ENCODE measurements at regions not wholly inside any gene's neighbourhood (a gene's known extent, or its start where the extent isn't known, plus 50 kb on each side); places are given as distances from the start of the nearest gene placed in this dataset.

DNA sequence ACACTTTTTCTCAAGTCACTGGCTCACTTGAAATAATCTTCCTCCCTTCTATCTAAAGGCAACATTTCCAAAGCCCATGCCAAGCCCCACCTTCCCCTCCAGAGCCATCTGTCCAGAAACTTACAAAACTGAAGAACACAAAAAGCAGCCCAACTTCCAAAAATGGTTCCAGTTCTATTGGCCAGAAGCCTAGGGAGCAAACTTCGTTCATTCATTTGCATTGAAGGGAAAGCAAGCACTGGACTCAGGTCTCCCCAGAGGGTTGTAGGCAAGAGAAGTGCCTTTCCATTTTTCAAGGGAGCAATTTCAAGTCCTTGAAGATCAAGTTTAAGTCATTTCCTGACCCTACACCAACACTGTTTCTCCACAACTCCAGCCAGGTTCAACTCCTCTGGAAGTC is 585.0 kb downstream of the BCL11A start:
- DNase-seq, result no peak

DNA sequence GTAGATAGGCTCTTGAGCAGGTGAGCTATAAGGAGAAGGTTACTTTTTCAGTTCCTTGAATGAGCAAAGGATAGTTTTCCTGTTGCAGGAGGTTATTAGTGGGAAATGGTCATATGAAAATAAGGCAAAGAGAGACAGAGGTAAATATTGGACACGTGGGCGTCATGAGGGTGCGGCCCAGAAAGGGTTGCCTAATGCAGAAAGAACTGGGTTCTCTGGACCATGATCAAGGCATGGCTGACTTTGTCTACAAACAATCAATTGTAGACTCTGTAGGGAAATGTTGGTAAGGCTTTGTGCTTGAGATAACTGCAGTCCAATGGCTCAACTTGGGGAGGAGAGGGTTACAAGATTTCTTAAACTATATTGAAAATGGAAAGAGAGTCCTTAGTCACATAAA is 585.8 kb downstream of the BCL11A start:
- DNase-seq, result no peak

DNA sequence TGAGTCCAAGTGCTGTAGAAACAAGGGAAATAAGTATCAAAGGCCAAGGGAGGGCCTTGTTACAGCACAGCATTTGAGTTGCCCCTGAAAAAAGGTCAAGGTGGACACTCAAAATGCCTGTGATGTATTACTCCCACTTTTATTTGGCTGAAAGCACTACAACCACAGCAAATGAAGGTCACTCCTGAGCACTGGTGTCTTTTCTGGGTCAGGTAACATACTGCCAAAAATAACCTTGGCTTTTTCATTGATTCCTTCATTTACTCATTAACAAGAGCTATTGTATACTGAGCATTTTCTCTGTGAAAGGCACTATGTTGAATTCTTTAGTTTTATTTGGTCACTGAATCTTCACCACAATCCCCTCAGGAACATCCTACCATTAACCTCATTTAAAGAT is 590.3 kb downstream of the BCL11A start:
- DNase-seq, result no peak

DNA sequence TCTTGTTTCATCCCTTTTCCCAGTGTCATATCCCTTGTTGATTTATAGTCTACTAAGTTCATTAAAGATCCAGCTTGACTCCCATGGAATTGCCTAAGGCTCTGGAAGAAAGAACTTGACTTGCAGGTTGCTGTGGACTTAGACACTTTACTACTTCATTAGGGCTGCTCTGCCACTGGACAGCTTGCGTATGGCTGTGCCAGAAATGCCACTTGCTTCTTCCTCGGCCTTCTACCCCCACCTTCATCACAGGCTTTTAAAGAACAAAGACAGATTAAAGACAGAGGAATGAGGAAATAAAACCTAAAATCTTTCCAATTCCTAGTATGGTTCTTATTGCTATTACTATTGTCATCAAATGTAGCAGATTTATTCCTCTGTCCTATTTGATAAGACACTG is 591.7 kb downstream of the BCL11A start:
- DNase-seq, result no peak

DNA sequence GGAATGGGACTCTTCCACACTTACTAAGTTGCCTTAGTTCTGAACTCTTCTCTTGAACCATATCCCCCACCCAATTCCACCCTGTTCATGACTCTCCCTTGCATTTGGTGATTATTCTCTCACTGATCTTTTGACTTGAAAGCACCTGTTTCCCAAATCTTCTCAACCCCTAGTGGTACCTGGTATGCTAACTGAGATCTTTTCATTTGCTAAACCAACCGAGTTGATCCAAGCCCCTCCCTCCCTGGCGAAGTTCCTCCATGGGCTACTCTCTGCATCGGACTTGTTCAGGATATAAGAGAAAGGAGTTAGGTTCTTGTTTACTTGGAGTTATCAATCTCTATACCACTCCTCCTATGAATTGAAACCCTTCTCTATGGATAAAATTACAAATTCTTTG is 593.5 kb downstream of the BCL11A start:
- no peak for DNase-seq

DNA sequence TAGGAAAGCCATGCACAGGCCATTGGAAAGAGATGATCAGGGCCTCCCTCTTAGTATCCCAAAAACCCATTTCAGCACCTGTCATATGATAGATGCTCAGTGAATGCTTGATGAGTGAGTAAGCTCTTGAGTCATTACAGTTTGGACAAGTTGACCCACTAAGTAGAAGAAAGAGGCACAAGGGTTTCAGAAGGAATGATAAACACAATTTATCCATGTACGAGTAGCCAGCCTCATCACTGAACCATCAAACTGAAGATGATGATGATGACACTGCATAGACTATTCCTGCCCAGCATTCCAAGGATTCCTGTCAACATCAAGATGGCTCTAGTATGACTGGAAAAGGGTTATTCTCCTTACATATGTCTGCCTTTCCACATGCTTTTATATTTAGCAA is 596.0 kb downstream of the BCL11A start:
- DNase-seq, result no peak

DNA sequence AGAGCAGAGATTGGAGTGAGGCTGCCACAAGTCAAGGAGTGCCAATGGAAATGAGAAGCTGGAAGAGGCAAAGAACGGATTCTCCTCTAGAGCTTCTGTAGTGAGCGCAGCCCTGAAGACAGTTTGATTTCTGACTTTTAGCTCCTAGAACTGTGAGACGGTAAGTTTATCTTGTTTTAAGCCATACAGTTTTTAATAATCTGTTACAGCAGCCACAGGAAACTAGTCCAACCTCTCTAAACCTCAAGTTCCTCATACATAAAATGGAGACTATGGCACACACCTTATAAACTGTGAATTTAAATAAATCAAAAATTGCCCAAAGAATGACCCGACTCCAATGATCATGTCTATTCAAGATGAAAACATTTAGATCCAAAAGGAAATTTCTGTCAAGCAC is 596.5 kb downstream of the BCL11A start:
- DNase-seq, result no peak

DNA sequence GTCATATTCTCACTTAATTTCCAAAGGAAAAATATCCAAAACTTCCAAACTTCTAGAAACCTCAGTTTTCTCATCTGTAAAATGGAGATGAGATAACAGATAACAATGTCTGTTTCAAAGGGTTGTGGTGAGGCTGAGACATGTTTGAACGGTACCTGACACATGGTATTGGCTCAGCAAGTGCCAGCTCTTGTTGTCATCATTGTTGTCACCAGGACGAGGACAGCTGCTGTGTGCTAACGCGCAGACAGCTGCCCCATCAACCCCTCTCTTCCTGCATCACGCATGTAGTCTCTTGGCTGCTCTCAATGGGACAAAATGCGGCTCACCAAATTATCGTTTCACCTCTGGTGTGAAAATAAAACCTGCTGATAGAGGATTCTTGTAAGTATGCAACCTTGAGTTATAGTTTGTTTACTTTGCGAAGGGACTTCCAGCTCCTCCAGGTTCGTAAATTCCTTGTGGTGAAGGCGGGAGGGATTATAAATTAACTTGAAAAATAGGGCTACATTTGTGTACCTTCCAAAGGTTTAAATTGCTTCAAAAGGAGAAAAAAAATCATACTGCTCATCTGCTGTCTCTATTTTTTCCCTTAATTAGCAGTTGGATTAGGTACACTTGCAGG is 605.4 kb downstream of the BCL11A start:
- DNase-seq, result no peak

DNA sequence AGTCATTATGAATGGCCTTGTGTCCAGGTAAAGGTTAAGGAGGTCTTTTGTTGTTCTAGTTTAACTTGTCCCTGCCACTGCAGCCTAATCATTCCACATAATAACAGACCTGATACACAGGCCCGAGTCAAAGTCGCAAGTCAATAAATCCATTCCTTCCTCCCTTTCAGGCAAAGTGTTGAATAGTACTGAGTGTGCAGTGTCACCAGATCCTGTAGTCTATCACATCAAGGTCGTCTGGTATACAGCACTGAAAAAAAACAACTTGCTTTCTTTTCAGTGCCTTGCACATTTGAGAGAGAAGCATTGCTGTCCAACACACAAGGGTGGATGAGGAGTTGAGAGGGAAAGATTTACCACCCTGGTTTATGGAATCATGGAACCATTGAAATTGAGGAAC is 606.2 kb downstream of the BCL11A start:
- no peak for DNase-seq

DNA sequence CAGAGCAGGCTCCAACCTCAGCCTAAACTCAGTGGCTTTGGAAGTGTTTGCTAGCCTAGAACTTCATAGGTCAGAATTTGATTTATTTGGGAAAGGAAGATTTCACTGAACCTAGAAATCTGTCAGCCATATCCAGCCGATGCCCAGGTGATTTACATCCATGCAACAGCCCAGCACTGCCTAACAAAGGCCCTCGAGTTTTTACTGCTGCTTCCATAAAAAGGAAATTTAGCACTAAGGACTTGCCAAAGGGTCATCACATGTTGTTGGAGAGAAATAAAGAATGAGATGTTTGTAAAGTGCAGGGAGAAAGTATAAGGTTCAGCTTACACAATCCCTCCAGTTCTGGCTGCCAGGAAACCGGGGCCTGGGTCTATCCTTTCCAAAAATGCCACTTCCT is 614.2 kb downstream of the BCL11A start:
- no peak for DNase-seq

DNA sequence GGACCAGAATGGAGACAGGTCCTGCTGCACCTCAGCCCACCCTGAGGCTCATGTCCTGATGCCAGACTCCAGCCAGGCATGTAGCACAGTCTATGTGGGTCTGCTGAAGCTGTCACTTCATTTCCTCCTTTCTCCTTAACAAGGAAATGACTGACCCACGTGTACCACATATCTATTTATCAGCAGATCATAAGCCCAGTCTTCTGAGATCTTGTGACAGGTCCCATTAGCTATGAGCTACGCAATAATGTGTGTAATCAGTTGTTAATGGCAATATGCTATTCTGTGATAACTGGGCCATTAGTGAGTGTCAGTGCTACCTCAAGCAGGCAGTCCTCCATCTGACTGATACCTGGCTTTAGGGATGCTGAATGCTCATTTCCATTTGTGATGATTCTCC is 615.3 kb downstream of the BCL11A start:
- peak in 2 of 4 experiments; percentile 2 to 7 for DNase-seq

DNA sequence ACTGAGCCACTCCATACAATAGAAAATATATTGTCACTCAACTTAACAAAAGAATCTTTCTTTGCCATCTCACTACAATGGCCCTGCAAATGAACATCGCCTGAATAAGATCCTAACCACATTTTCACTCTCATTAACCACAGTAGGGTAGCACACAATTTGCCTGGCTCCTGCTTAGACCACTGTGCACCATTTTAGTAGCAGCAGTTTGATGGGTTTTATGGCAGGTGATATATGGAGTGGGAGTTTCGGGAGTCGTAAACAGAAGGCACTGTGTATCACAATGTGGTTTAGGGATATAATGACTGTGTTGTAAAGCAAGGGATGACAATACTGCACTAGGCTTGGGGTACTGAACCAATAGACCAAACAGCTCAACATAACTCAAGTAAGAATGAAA is 617.4 kb downstream of the BCL11A start:
- no peak for DNase-seq

DNA sequence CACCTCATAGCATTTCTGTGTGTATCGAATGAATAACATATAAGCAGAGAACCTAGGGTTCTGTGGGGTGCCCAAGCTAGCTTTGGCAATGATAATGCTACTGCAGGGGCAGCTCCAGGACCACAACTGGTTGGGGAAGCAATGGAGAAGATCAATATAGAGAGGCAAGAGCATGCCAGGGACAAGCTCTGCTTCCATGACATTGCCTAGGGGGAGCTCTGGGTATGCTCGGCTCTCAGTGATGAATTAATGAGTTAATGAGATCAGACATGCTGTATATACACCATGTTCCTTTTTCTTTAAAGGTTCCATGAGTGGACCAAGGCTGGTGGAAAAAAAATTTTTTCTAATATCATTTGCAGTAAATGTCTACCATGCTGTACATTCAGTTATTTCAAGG is 618.4 kb downstream of the BCL11A start:
- no peak for DNase-seq

DNA sequence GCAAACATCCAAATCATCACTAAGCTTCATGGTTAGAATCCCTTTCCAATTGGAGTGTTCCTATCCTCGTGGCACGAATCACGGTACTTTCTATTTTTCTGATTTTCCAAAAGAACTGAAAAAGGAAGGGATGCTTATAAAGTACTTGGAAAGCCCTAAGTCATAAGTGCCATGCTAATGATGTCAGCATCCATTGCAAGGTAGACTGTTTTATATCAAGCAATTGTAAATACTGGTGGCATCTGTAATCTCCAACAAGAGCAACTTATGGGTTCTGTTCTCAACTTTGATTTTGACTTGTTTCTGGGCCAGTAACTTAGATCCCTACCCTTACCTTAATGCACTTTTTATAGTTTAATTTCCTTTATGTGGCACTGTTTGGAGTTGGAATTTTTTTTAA is 619.5 kb downstream of the BCL11A start:
- DNase-seq, result no peak

DNA sequence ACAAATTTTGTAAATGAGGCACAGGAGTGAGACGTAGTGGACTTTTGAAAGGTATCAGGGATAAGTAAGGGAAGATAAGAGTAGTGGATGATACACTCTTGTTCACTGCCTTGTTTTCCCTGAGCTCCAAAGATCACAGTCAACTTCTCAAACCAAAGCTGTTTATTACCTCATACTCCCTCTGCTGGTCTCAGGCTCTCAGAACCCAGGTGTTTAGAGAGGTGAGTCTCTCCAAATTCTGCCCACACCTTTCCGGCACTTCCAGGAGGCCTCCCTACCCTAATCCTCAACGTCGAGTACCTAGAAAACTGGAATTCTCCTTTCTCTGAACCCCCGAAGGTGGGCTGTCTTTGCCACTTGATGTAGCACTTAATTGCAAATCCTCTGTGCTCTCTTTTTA is 621.1 kb downstream of the BCL11A start:
- DNase-seq, result no peak

DNA sequence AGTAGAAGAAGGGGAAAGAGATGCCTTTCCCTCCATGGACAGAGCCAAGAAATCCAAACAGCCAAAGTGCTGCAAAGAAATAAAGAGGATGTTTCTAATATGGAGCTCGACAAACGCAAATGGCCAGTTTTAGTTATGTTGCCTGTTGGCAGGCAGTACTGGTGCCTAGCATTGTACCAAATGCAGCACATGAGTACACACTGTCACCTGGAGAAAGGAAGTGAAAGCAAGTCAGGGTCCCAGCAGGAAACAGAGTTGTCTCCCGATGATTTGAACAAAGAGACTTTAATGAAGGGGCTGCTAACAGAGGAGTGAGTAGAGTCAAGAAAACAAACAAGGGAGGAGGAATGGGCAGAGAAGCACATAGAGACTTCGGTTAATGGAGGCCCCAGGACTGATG is 623.0 kb downstream of the BCL11A start:
- no peak for DNase-seq

DNA sequence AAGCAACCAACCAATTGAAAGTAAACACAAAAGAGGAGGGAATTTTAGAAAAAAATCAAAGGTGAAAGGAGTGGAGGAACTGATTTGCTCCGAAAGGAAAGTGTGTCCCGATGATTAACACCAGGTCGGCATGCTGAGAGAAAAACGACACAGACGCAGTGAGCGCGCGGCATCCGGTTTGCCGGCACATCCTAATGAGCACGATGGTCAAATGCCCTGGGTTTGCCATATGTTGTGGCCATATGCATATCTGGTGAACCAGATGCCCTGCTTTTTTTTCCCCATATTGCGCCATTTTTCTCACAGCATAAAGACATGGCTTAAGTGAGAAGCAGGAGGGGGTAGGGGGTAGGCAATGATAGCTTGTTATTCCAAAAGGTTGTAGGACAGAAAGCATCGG is 626.7 kb downstream of the BCL11A start:
- DNase-seq, result no peak

DNA sequence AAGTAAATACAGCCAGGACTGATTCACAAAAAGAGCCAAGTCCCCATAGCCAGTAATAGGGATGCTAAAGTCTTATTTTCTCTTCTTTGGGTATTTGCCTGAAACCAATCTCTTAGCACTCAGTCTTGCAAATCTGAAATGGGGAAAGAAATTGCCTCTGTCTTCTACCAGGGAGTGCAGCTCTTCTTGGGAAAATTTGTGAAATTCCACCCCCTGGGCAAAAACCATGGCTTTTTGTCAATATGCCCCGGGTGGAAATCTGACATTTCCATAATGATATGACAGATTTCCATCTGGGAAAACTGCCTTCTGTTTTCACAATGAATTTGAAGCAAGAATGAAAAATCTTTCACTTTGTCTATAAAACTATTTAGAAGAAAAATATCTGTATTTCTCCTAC is 628.1 kb downstream of the BCL11A start:
- DNase-seq, result no peak

DNA sequence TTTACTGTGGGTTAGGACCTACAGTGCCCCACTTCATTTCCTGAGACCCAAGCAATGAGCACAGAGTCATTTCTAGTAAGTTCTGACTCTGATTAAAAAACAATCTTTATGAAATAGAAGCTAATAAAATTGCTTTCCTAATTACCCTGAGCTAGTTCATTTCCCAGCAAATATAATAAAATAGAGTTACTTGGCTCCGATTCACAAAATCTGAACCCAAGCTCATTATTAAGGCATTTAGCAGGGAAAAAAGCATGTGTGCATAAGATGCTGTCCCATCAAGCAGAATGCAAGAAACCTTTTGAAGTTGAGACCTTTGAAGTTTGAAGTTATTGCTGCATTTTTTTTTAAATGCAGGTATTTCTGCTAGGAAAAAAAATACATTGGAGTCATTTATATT is 629.1 kb downstream of the BCL11A start:
- DNase-seq, result no peak

DNA sequence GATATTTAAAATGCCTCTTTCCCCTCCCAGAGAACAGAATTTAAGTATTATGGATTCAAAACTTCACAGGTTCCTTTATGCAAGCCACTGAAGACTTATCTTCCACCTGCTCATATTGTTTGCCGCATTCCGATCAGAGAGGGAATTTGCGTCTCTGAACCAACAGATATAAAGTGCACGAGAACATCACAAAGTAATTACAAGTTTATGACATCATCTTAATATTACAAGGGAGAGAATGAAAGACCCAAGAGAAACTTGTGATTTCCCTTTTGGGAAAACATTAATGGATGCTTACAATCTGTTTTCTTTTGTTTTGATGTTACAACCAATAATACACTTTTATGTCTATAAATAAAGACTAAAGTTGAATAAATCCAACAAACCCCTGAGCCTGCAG is 631.0 kb downstream of the BCL11A start:
- no peak for DNase-seq

DNA sequence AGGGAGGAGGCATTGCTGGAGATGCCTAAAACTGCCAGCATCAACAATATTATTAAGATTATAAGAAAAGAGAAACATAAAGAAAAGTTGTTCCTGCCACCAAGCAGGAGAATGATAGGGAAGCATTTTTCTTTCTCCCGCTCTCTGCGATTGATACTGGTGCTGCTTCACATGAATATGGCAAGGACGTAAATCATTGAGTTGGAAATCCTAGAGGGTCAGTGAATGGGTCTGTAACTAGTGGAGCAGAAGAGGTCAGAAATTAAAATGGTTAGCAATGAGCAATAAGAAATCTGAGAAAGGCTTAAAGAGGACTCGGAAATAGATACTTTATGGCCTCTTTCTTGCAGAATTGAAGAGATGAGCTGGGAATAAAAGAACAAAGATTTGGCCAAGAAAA is 631.7 kb downstream of the BCL11A start:
- DNase-seq, result no peak

DNA sequence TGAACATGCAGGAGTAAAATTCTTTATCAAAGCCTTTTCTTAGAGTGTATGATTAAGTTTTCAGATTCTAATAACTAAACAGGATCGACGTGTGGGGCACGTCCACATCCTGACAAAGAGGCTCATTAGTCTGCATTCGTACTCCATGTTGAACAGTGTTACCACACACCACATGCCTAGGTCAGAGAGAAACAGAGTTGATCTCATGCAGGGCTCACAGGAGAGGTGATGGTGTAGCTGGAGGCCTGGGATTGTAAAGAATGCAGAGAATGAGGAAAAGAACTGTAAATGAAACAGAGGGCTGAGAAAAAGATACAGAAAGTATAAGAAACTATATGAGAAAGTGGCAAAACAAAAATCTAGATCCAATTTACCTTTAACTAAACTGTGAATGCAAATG is 632.5 kb downstream of the BCL11A start:
- DNase-seq, result no peak

DNA sequence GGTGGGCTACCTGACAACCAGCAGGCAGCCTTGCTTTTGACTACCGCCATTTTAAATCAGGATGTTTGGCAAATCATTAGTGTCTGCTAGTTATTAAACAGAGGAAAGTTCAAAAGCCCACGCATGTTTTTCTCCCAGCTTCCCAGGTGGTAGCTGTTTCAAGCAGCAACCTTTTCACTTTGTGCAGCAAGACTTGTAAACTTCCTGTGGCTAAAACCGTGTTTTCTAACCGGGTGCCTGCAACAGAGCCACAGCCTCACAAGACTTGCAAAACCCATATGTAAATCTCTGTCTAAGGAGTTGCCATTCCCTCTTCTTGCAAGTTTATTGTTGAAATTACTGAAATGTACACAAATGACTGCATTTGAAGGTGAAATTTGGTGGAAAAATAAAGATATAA is 633.1 kb downstream of the BCL11A start:
- no peak for DNase-seq

DNA sequence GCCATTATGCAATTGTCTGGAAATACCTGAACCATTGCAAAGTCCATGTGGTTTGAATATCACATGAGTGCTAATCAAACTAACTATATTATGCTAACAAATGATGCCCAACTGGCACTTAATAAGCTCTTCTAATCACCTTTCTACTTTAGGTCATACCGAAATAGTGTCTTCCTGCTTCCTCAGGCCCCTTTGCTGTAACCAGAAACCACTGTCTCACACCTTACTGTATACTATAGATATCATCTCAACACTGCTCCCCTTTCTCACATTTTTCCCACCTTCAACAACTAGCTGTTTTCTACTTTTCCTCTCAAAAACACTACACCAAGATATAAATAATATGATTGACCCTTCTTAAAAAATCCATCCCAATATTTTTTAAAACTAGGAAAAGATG is 633.9 kb downstream of the BCL11A start:
- no peak for DNase-seq

DNA sequence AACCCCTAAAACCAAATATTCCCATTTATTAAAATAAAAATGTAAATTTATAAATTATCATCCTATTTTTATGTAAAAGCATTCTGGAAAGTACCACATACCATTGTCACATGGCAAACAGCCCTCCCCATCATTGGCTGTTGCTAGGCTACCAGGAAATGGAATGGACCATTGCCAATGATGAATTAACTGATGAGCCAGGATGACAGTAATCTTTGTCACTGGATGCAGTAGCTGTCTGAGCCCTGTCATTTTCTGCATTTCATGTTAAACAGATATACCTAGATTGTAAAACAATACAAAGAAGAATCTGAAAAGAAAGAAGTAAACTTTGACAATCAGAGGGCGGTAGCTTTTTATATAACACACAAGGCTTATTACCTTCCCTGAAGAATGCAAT is 641.4 kb downstream of the BCL11A start:
- DNase-seq, result no peak

DNA sequence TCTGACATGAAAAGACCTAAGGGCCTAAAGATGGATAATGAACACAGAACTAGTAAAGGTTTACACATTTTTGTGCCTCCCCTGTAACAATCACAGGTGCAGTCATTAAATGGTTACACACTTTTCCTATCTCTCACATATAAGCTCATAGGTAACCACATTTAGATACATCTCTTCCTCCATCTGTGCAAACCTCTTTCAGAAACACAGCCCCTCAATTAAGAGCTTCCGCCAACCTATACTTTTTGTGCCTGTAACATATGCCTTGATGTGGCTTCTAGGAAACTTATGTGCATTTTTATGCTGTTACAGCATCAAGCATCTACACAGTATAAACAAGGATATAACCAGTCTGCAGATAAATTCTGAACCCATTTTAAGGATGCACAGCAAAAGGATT is 643.3 kb downstream of the BCL11A start:
- no peak for DNase-seq
